UCSD-AML1 (cell line): ENCODE measurements at regions not wholly inside any gene's neighbourhood (a gene's known extent, or its start where the extent isn't known, plus 50 kb on each side); places are given as distances from the start of the nearest gene placed in this dataset.

ENCODE experiments used
- DNase-seq: peaks from one replicate; lab custom pipeline; 2025; ENCODE audit not compliant: unreplicated experiment; lab: John Stamatoyannopoulos, UW

- no peak for DNase-seq
Measured at GRCh38 chr7:116445447-116446211, 53.9 kb upstream of the CAV2 start.

GRCh38 chr7:116446212-116446855 lies 53.2 kb upstream of the CAV2 start:
- DNase-seq = no peak

DNA sequence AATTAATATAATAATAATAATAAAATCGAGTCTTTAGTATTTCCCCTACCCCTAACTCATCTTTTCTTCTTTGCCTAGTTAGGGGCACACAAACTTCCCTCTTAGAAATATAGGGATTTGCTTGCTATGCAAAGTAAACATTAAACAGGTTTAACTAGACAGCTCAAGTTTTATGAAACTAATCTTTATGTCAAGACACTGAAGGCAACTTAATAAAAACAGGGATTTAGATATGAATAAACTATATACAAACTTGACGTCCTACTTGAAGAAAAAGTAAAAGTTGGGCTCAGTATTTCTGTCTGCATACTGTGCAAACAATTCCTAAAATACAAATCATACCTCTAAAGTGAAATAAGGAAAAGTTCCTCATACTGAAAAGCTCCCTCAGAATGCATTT lies 52.1 kb upstream of the CAV2 start:
- no peak for DNase-seq

- no peak for DNase-seq
Measured at GRCh38 chr7:116447966-116448839, 51.3 kb upstream of the CAV2 start.

GRCh38 chr7:116449441-116449840 lies 50.1 kb upstream of the CAV2 start:
- DNase-seq = no peak
